CD4-positive, alpha-beta T cell treated with Interleukin-17A for 4 hours (primary cell): ENCODE measurements at regions not wholly inside any gene's neighbourhood (a gene's known extent, or its start where the extent isn't known, plus 50 kb on each side); places are given as distances from the start of the nearest gene placed in this dataset.
A peak's percentile ranks its signal among the peaks of the same experiment; 100 is the strongest.
"Not testable (repeated sequence)": the region's sequence is repeated elsewhere in the genome, so short reads cannot be mapped to it uniquely, and the experiment has no call there.

ENCODE experiments used
- DNase-seq: peaks from one replicate; pipeline ENCODE4 v3.0.0-alpha.2; 2020; ENCODE audit warnings: mixed read lengths

DNA sequence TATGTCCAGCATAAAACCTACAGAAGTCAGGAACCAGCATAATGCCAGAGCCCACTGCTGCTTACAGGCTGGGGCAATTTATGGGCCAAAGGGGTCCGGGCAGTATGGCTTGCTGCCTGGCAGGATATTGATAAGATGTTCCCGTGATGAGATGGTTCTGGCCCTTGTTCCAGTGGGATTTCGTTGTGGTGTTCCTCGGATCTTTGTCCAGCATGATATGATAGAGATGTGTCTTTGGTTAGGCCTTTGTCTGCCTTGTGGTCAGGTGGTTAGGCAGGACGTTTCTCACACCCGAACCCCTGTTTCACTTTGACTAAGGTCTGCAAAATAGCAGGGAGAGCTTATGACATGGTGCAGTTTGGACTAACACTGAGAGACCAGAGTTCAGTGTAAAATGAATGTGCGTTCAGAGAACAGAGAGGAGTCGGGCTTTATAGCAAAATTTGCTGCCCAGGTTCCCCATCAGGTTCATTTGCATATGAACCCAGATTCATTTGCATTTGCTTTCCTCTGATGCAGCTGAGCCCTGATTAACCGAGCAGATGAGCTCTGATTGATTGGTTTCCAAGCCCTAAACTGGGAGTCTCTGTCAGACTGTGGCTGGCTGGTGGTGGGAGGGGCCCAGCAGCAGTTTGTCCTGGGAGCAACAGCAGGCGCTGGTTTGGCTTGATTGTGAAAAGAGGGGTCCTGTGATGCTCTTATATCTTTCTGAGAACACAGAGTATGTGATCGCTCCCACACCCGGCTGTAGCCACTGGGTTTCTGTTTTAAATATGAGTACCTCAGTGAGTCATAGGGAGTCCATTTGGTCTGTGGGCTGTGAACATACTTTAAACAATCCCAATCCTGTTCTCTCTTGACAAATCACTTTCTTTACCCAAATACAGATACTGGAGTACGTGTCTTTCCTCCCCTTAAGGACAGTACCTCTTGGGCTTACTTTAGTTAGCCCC lies 156.3 kb upstream of the PZP start:
- DNase-seq: peak; percentile 21

GRCh38 chr12:9363145-9363544 lies 154.9 kb upstream of the PZP start:
- no peak for DNase-seq

DNA sequence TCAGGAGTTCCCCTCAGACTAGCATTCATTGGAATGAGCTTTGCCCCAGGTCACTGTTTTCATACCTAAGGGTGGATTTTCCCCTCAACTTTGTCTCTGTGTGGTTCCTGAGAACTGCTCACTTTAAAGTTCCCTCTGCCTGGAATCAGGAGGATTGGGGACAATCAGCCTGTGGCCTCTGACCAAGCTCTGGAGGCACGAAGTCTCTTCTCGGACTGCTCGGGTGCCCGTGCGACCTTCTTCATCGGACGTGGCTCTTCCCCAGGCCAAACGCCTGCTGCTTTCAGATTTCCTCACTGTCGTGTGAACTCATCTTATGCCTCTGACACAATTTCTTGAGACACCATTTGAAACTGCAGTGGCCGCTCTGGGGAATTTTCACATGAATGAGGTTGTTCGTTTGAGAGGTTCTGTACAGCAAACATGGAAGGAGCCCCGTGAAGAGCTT lies 153.7 kb upstream of the PZP start:
- DNase-seq: no peak

DNA sequence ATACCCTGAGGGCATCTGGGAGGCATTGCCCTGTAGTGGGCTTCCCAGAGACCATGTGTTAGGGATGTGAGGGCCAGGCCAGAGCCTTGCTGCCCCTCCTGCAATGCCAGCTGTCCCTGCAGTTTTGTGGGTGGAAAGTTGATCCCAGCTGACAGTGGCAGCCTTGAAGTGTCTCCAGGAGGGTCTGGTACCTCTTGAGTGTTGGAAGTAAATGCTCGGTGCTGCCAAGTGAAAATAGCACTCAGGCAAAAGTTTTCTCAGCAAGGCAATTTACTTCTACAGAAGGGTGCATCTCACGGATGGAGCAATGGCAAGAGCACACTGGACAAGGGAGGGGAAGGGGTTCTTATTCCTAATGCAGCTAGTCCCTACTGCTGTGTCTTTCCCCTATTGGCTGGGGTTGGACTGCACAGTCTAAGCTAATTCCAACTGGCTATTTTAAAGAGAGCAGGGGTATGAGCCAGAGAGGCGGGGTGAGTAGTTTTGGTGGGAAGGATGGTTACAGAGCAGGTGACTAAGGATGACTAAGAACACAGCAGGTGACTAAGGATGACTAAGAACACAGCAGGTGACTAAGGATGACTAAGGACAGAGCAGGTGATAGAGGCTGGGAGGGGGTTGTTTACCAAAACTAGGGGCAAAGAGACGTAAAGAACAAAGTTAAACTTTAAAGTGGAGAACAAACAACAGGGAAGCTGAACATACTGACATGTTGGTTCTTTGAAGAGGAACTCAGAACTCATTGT lies 146.0 kb upstream of the PZP start:
- not testable (repeated sequence) for DNase-seq

- DNase-seq: no peak
Observed at GRCh38 chr12:9351136-9351535, 142.9 kb upstream of the PZP start.

- no peak for DNase-seq
Observed at GRCh38 chr12:9349888-9350885, 142.0 kb upstream of the PZP start.

GRCh38 chr12:9348906-9349518 lies 140.8 kb upstream of the PZP start:
- no peak for DNase-seq

- no peak for DNase-seq
Observed at GRCh38 chr12:9347328-9348127, 139.3 kb upstream of the PZP start.

- no peak for DNase-seq
Observed at GRCh38 chr12:9346866-9347327, 138.7 kb upstream of the PZP start.

DNA sequence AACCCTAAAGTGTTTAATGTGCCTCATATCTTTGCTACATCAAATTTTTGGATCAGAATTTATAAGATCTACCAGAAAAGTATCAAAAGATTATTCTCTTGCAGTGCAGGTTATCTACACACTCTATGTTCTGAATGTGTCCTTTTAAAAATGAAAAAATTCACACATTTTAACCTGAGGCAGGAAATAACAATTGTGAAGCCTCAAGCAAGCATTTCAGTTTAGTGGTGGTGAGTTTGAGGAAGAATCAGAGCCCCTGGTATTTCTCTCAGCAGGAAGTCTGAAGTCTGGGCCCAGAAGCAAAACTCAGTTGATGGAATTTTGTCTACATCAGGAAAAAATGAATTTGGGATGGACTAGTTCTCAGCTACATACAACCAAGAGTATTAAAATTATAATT lies 137.0 kb upstream of the PZP start:
- no peak for DNase-seq

DNA sequence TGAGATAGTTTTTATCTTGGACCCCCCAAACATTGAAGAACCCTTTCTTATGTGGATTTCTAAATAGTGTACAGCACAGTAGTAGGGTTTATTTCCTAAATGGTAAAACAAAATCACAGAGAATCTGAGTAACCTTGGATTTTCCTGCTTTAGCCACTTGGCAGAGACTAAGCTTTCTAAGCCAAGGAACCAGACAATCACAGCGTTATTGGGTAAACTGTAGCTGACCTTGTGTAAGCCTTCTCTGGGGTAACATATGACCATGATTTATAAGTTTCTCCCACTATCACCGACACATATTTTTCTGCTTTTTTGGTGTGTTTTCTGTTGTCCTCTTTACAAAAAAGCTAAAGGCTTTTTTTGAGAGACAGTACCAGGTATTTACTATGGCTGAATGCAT lies 136.3 kb upstream of the PZP start:
- DNase-seq: no peak

GRCh38 chr12:9343731-9344130 lies 135.5 kb upstream of the PZP start:
- no peak for DNase-seq

GRCh38 chr12:9342614-9343353 lies 134.6 kb upstream of the PZP start:
- DNase-seq: no peak

GRCh38 chr12:9341260-9341585 lies 133.0 kb upstream of the PZP start:
- no peak for DNase-seq

GRCh38 chr12:9340422-9341259 lies 132.4 kb upstream of the PZP start:
- no peak for DNase-seq

DNA sequence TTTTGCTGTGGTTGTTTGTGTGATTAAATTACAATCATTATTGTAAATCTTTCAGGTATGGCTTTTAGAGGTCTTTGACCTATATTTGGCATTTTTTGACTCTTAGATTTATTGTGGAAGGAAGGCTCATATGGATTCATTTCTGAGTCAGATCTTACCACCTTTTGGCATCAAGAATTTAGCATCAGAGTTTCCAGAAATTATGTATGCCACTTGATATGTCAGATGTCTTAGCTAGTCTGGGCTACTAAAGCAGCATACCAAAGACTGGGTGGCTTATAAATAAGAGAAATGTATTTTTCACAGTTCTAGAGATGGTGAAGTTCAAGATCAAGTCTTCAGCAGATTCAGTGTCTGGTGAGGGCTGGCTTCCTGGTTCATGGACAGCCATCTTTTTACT lies 129.5 kb upstream of the PZP start:
- no peak for DNase-seq

- not testable (repeated sequence) for DNase-seq
Observed at GRCh38 chr12:9336375-9337011, 128.3 kb upstream of the PZP start.

GRCh38 chr12:9335867-9336266 lies 127.7 kb upstream of the PZP start:
- DNase-seq: no peak

GRCh38 chr12:9334964-9335363 lies 126.8 kb upstream of the PZP start:
- no peak for DNase-seq
